Adrenal gland (tissue), 9 donors: ENCODE measurements at regions not wholly inside any gene's neighbourhood (a gene's known extent, or its start where the extent isn't known, plus 50 kb on each side); places are given as distances from the start of the nearest gene placed in this dataset.

Experiments used
- DNase-seq, 7 donors: peaks; one replicate each; pipeline ENCODE4 v3.0.0-alpha.2; 2019 to 2020
- H3K27ac ChIP-seq, 5 donors: fragments of 200-600 bp; sonication (generic) in 4 of 5; 1 replicate in 3 of 5; 2 replicates in 2 of 5; pipeline versions ENCODE4 v1.5.1 to v1.8.0; 2016 to 2020; ENCODE audit warnings: mild to moderate bottlenecking in 1 of 5
- H3K27me3 ChIP-seq: fragments of 200-600 bp; 2 replicates; pipeline ENCODE4 v1.8.0; 2021
- H3K36me3 ChIP-seq, 2 donors: fragments of 200-600 bp; replicated peaks in 1 of 2; 1 replicate in 1 of 2; 2 replicates in 1 of 2; pipeline versions ENCODE4 v1.5.1 to v1.8.0; 2018 to 2022
- H3K4me1 ChIP-seq, 2 donors: fragments of 200-600 bp; replicated peaks in 1 of 2; 1 replicate in 1 of 2; 2 replicates in 1 of 2; pipeline versions ENCODE4 v1.5.1 to v1.8.0; 2018 to 2021
- H3K4me3 ChIP-seq, 4 donors: fragments of 200-600 bp; sonication (generic) in 3 of 4; one replicate each; pipeline ENCODE4 v1.5.1; 2016 to 2018
- H3K9me3 ChIP-seq, 3 donors: fragments of 200-600 bp; sonication (generic) in 1 of 3; replicated peaks in 1 of 3; 1 replicate in 2 of 3; 2 replicates in 1 of 3; pipeline versions ENCODE4 v1.5.1 to v1.8.0; 2016 to 2021
- POLR2A ChIP-seq, 2 donors: fragments of 450-650 bp; IDR thresholded peaks; one replicate each; pipeline ENCODE4 v1.6.1; 2017; ENCODE audit warnings: antibody characterized with exemption in 2 of 2, mild to moderate bottlenecking in 2 of 2, moderate library complexity in 1 of 2
- WGBS, 4 donors: extraction: QIAGEN DNeasy Blood & Tissue Kit in 2 of 4; methylation state at CpG; one replicate each; pipeline versions ENCODE4 v1.1.5 to v1.1.7; 2013 to 2017; 5-methylcytosine and 5-hydroxymethylcytosine counted together
- intact Hi-C, 2 donors: fragments of 100-400 bp; cut with DNase I; formaldehyde crosslinking; loops; one replicate each; pipeline versions ENCODE4 v1.14.1 to v1.15.0; 2022 to 2023
- TF ChIP-seq, protein P1 (sequence below), 6 experiments: fragments of 450-650 bp in 4 of 6; fragments of 200-600 bp in 2 of 6; sonication (generic) in 1 of 6; IDR thresholded peaks; 1 replicate in 5 of 6; 2 replicates in 1 of 6; pipeline versions ENCODE4 v1.5.1 to v1.8.0; 2016 to 2021; ENCODE audit warnings: antibody characterized with exemption in 6 of 6, mild to moderate bottlenecking in 2 of 6, moderate library complexity in 1 of 6
- donor health status: healthy with polysubstance abuse.
- donor health status: Bipolar disorder and iron deficiency.
- donor health status: DM: yes; HTN: yes; CAD: no.
- donor health status: DM: no; HTN: no; CAD: no.
- donor health status: DM: no; HTN: no; CAD: no.

DNA sequence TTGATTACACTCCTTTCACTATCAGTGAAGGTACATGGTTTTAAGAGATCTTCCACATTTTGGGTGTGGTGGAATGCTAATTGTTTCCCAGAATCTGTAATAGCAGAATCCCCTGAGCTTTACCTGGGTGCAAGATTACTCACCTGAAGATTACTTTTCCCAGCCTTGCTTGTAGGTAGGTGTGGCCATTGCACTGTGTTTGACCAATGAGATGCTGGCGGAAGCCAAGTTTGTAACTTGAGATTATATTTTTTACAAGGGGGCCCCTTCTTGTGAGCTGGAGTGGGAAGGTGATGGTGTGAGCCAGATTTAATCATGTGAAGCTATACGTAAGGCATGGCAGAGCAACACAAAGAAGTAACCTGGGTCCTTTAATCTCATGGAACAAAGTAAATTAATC lies 294.3 kb downstream of the TOX3 start:
- Histone ChIP-seq H3K4me1 (no peaks in the 10 kb centered on the region), H3K4me3 (no peak overlapping the region), H3K9me3 (no peaks in the 10 kb centered on the region), H3K27me3 (no peaks in the 10 kb centered on the region), H3K27ac (no peak overlapping the region), H3K36me3 (no peaks in the 10 kb centered on the region)
- WGBS, 4 donors = 51 to 76% (median 71%) methylated on average over 2 of the region's 2 CpGs
- TF ChIP-seq POLR2A (IDR thresholded peaks at IDR 0.05) = no peak
- no peak for DNase-seq
- intact Hi-C loops = no loop called here

DNA sequence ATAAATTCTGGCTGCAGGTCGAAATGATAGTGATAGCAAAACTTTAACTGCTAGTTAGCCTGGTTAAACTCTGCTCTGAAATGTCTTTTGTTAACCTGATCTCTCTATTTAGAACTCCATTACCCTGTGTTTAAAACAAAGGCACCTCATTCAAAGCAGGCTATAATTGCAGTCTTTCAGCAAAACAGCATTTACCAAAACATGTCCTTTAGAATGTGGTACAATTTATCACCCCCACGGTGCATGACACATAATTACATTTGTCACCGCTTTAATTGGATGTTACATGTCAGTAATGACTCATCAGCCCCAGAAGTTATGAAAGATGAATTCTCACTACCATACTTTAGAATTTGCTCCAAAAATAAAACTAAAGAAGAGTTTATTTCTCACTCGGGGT lies 295.4 kb downstream of the TOX3 start:
- H3K36me3 ChIP-seq = no peaks in the 10 kb centered on the region
- H3K4me3 ChIP-seq = no peak overlapping the region
- DNase-seq = no peak
- WGBS, 4 donors = 20 to 38% (median 28%) methylated on average over 4 of the region's 4 CpGs
- intact Hi-C loops = no loop called here
- H3K4me1 ChIP-seq = no peaks in the 10 kb centered on the region
- no peak overlapping the region for H3K27ac ChIP-seq
- no peaks in the 10 kb centered on the region for H3K27me3 ChIP-seq
- TF ChIP-seq POLR2A (IDR thresholded peaks at IDR 0.05) = no peak
- TF ChIP-seq, protein P1, sequence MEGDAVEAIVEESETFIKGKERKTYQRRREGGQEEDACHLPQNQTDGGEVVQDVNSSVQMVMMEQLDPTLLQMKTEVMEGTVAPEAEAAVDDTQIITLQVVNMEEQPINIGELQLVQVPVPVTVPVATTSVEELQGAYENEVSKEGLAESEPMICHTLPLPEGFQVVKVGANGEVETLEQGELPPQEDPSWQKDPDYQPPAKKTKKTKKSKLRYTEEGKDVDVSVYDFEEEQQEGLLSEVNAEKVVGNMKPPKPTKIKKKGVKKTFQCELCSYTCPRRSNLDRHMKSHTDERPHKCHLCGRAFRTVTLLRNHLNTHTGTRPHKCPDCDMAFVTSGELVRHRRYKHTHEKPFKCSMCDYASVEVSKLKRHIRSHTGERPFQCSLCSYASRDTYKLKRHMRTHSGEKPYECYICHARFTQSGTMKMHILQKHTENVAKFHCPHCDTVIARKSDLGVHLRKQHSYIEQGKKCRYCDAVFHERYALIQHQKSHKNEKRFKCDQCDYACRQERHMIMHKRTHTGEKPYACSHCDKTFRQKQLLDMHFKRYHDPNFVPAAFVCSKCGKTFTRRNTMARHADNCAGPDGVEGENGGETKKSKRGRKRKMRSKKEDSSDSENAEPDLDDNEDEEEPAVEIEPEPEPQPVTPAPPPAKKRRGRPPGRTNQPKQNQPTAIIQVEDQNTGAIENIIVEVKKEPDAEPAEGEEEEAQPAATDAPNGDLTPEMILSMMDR (IDR thresholded peaks at IDR 0.05) = no peak
- no peaks in the 10 kb centered on the region for H3K9me3 ChIP-seq

DNA sequence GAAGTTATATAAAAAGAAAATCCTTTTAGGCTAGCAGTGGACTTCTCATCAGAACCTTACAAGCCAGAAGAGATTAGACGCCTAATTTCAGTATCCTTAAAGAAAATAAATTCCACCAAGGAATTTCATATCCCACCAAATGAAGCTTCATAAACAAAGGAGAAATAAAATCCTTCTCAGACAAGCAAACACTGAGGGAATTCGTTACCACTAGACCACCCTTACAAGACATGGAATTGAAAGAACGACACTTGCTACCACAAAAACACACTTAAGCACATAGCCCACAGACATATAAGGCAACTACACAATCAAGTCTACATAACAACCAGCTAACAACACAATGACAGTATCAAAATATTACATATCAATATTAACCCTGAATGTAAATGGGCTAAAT lies 299.2 kb downstream of the TOX3 start:
- DNase-seq = no peak
- Histone ChIP-seq H3K27ac (no peak overlapping the region), H3K4me1 (no peaks in the 10 kb centered on the region), H3K36me3 (no peaks in the 10 kb centered on the region), H3K4me3 (no peak overlapping the region), H3K27me3 (no peaks in the 10 kb centered on the region), H3K9me3 (no peaks in the 10 kb centered on the region)
- WGBS, 4 donors = 81 to 87% (median 83%) methylated on average over 3 of the region's 3 CpGs
- intact Hi-C loops = no loop called here
- no peak for TF ChIP-seq POLR2A (IDR thresholded peaks at IDR 0.05)
- TF ChIP-seq, protein P1 (IDR thresholded peaks at IDR 0.05) = no peak

DNA sequence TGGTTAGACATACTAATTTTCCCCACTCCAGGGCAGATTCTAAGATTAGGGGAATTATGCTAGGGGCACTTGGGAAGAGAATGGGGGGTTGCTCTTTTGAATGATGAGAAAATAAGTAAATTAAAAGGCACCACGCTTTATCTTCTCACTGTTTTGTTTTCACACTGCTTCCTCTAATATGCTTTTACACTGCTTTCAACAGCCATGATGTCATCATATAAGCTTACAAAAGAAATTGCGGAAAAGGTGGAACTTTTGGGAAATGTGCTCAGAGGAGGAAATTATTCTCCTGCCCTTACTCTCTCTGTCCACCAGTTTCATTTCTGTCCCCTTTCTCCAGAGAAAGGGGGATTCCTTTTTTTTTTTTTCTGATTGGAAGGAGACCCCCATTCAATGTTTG lies 308.2 kb downstream of the TOX3 start:
- no peak for DNase-seq
- Histone ChIP-seq H3K4me3 (no peak overlapping the region), H3K27ac (no peak overlapping the region), H3K4me1 (no peaks in the 10 kb centered on the region), H3K9me3 (no peaks in the 10 kb centered on the region), H3K27me3 (no peaks in the 10 kb centered on the region), H3K36me3 (no peaks in the 10 kb centered on the region)
- no peak for TF ChIP-seq POLR2A (IDR thresholded peaks at IDR 0.05)
- TF ChIP-seq, protein P1 (IDR thresholded peaks at IDR 0.05) = no peak
- whole genome bisulfite sequencing, 4 donors = 62 to 79% (median 71%) methylated on average over 2 of the region's 2 CpGs
- intact Hi-C loops = no loop called here

DNA sequence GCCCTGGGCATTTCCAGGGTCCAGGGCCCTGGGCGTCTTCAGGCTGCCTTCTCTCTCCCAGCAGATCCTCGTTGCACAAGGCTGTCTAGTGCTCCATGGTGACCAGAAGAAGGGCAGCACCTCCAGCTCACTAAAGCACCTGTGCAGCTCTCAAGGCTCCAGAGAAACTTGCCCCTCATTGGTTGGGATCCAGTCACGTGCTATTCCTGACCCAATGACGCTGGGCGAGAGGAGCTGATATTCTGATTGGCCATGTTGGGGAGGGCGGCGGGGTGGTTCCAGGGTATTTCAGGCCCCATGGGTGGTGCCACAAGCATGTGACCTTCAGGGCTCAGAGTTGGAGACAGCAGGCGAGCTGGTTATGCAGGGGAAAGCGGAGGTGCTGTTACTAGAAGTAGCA lies 309.1 kb downstream of the TOX3 start:
- Histone ChIP-seq H3K27ac (no peak overlapping the region), H3K27me3 (no peaks in the 10 kb centered on the region), H3K4me1 (no peaks in the 10 kb centered on the region), H3K4me3 (no peak overlapping the region), H3K9me3 (no peaks in the 10 kb centered on the region), H3K36me3 (no peaks in the 10 kb centered on the region)
- WGBS, 4 donors = 76 to 94% (median 83%) methylated on average over 6 to 9 of the region's 9 CpGs
- TF ChIP-seq POLR2A (IDR thresholded peaks at IDR 0.05) = no peak
- TF ChIP-seq, protein P1 (IDR thresholded peaks at IDR 0.05) = no peak
- intact Hi-C loops = no loop called here
- no peak for DNase-seq
